ENCODE measurements at regions not wholly inside any gene's neighbourhood (a gene's known extent, or its start where the extent isn't known, plus 50 kb on each side); places are given as distances from the start of the nearest gene placed in this dataset.

DNA sequence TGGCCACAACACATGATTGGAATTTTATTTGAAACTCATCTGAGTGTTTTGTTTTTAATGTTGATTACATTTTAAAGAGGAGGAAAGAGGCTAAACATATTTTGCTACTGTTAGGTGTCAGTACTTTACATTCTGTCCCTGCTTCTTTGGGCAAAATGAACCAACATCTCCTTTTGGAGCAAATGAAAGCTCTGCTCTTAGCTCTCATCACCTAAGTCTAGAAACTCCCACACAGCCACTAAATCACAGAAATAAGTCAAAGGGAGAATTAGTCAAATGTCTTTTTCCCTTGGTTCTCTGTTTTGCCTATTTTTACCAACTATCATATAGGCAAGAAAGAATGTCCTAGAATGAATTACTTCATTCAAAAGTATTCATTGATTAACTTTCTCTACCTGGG lies 666.8 kb downstream of the RNF144A start:
- no peak for TF ChIP-seq CTCF (conservative IDR thresholded peaks at IDR 0.05; ENCODE audit: control insufficient read depth, insufficient read depth, low read depth, low read length)
- DNase-seq (ENCODE audit: low read depth): no peak

GRCh38 chr2:7586898-7587297 lies 669.7 kb downstream of the RNF144A start:
- no peak for DNase-seq (ENCODE audit: low read depth)
- no peak for TF ChIP-seq CTCF (conservative IDR thresholded peaks at IDR 0.05; ENCODE audit: control insufficient read depth, insufficient read depth, low read depth, low read length)
- H3K4me3 ChIP-seq (ENCODE audit: control insufficient read depth, low read depth, low read length): no peak overlapping the region

More for the DNA sequence above, 666.8 kb downstream of the RNF144A start:
- no peak overlapping the region for H3K4me3 ChIP-seq (ENCODE audit: control insufficient read depth, low read depth, low read length)

GRCh38 chr2:7588295-7588694 lies 671.1 kb downstream of the RNF144A start:
- no peak overlapping the region for H3K4me3 ChIP-seq (ENCODE audit: control insufficient read depth, low read depth, low read length)
- DNase-seq (ENCODE audit: low read depth): peak; percentile 2
- no peak for TF ChIP-seq CTCF (conservative IDR thresholded peaks at IDR 0.05; ENCODE audit: control insufficient read depth, insufficient read depth, low read depth, low read length)

DNA sequence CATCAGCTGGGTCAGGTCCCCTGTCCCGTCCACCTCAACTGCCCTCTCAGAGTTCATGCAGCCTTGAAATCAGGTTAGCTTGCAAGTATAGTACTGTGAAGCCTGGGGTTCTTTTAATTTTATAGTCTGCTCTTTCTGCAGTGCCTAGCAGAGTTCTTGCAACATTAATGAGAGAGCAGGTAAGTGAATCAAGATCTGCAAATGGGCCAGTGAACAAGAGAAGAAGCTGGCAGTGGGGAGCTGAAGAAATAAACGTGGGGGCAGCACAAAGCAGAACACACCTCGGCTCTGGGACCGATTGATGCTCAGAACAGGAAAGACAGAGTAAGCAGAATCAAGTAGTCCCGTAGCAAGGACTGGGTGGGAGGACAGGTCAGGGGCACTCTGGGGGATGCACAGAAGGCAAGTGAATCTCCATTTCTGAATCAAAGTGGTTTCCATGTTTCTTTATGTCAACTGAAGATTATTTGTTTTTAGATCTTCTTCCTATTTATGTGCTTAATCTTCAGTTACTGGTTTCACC lies 675.5 kb downstream of the RNF144A start:
- no peak for DNase-seq (ENCODE audit: low read depth)
- TF ChIP-seq CTCF (conservative IDR thresholded peaks at IDR 0.05; ENCODE audit: control insufficient read depth, insufficient read depth, low read depth, low read length): no peak
- H3K4me3 ChIP-seq (ENCODE audit: control insufficient read depth, low read depth, low read length): no peak overlapping the region

GRCh38 chr2:7593360-7593759 lies 676.1 kb downstream of the RNF144A start:
- no peak for DNase-seq (ENCODE audit: low read depth)
- no peak overlapping the region for H3K4me3 ChIP-seq (ENCODE audit: control insufficient read depth, low read depth, low read length)
- no peak for TF ChIP-seq CTCF (conservative IDR thresholded peaks at IDR 0.05; ENCODE audit: control insufficient read depth, insufficient read depth, low read depth, low read length)

- no peak overlapping the region for H3K4me3 ChIP-seq (ENCODE audit: control insufficient read depth, low read depth, low read length)
- TF ChIP-seq CTCF (conservative IDR thresholded peaks at IDR 0.05; ENCODE audit: control insufficient read depth, insufficient read depth, low read depth, low read length): no peak
- DNase-seq (ENCODE audit: low read depth): no peak
Measured at GRCh38 chr2:7594211-7594610, 677.0 kb downstream of the RNF144A start.

- TF ChIP-seq CTCF (conservative IDR thresholded peaks at IDR 0.05; ENCODE audit: control insufficient read depth, insufficient read depth, low read depth, low read length): no peak
- no peak overlapping the region for H3K4me3 ChIP-seq (ENCODE audit: control insufficient read depth, low read depth, low read length)
- no peak for DNase-seq (ENCODE audit: low read depth)
Measured at GRCh38 chr2:7595206-7595605, 678.0 kb downstream of the RNF144A start.

Measured in fibroblast of mammary gland (primary cell).